Esophagus squamous epithelium (tissue), 4 donors: ENCODE measurements at regions not wholly inside any gene's neighbourhood (a gene's known extent, or its start where the extent isn't known, plus 50 kb on each side); places are given as distances from the start of the nearest gene placed in this dataset.

Experiments used
- CTCF ChIP-seq, 6 experiments: fragments of 450-650 bp in 4 of 6; fragments of 200-600 bp in 2 of 6; sonication (generic) in 2 of 6; IDR thresholded peaks; one replicate each; pipeline ENCODE4 v1.5.1; 2016 to 2019; ENCODE audit warnings: antibody characterized with exemption in 6 of 6, mild to moderate bottlenecking in 4 of 6, moderate library complexity in 4 of 6
- POLR2A ChIP-seq, 4 donors: fragments of 450-650 bp; IDR thresholded peaks; one replicate each; pipeline ENCODE4 v1.6.1; 2017; ENCODE audit warnings: antibody characterized with exemption in 4 of 4, mild to moderate bottlenecking in 4 of 4, moderate library complexity in 3 of 4

DNA sequence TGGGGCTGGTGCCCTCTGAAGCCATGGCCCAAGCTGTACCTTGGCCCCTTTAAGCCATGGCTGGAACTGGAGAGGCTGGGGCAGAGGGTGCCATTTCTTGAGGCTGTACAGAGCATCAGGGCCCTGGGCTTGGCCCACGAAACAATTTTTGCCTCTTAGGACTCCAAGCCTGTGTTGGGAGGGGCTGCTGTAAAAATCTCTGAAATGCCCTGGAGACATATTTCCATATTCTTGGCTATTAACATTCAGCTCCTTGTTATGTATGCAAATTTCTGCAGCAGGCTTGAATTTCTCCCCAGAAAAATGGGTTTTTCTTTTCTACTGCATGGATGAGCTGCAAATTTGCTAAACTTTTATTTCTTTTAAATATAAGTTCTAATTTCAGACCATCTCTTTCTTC lies 834.0 kb downstream of the DSC3 start:
- TF ChIP-seq POLR2A (IDR thresholded peaks at IDR 0.05) (no peak), CTCF (IDR thresholded peaks at IDR 0.05) (no peak)
